LNCaP clone FGC (cell line): ENCODE measurements at regions not wholly inside any gene's neighbourhood (a gene's known extent, or its start where the extent isn't known, plus 50 kb on each side); places are given as distances from the start of the nearest gene placed in this dataset.

Experiments
- DNase-seq: peaks from one replicate; pipeline ENCODE4 v3.0.0-alpha.2; 2011; ENCODE audit warnings: low read depth
- H3K4me3 ChIP-seq: 2 replicates; pipeline ENCODE4 v1.5.1; 2011; ENCODE audit warnings: mild to moderate bottlenecking, low read depth, low read length, control low read depth
- CTCF ChIP-seq: IDR thresholded peaks from 2 replicates; pipeline ENCODE4 v1.5.1; 2012; ENCODE audit warnings: mild to moderate bottlenecking; ENCODE audit not compliant: control insufficient read depth, insufficient read depth; ENCODE audit errors: extremely low read depth

- H3K4me3 ChIP-seq: no peak overlapping the region
- no peak for TF ChIP-seq CTCF
- DNase-seq: no peak
Observed at GRCh38 chr20:17835240-17835933, 133.2 kb downstream of the SNX5 start.

GRCh38 chr20:17834804-17835203, 133.8 kb downstream of the SNX5 start:
- no peak for TF ChIP-seq CTCF
- peak; percentile 3 for DNase-seq

GRCh38 chr20:17833036-17833674, 133.4 kb downstream of the BANF2 start:
- DNase-seq: no peak
- no peak overlapping the region for H3K4me3 ChIP-seq
- TF ChIP-seq CTCF: no peak

More at GRCh38 chr20:17834804-17835203, 133.8 kb downstream of the SNX5 start:
- no peak overlapping the region for H3K4me3 ChIP-seq

GRCh38 chr20:17832236-17832915, 132.6 kb downstream of the BANF2 start:
- no peak for TF ChIP-seq CTCF
- no peak for DNase-seq
- no peak overlapping the region for H3K4me3 ChIP-seq

- TF ChIP-seq CTCF: no peak
- H3K4me3 ChIP-seq: no peak overlapping the region
- no peak for DNase-seq
Observed at GRCh38 chr20:17828598-17829144, 128.9 kb downstream of the BANF2 start.

- no peak for TF ChIP-seq CTCF
- DNase-seq: no peak
- no peak overlapping the region for H3K4me3 ChIP-seq
Observed at GRCh38 chr20:17827759-17828559, 128.2 kb downstream of the BANF2 start.
